HG03175 (cell line): ENCODE measurements at regions not wholly inside any gene's neighbourhood (a gene's known extent, or its start where the extent isn't known, plus 50 kb on each side); places are given as distances from the start of the nearest gene placed in this dataset.
"Not testable (repeated sequence)": the region's sequence is repeated elsewhere in the genome, so short reads cannot be mapped to it uniquely, and the experiment has no call there.

ENCODE experiments used
- ATAC-seq: cut with Tn5 transposase; IDR thresholded peaks from one replicate; pipeline ENCODE4 v1.9.1; 2021; ENCODE audit warnings: mild to moderate bottlenecking, moderate library complexity; ENCODE audit not compliant: unreplicated experiment

DNA sequence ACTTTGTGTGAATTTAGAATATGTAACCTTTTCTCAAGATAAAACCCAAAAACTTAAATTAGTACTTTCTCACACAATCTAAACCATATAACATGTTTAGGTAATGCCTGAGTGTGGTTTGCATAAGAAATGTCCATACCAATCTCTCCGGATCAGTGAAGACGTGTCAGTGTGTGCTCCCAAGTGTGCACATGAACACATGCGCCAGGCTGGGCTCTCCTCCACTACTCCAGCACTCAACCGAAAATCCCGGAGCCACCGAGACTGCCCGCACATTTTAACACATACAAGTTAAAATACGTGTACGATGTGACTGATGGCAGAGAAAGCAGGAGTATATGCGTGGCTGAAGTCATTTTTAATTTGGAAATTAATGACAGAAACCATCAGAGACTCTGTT, 658.4 kb downstream of the EFNA5 start:
- no peak for ATAC-seq

GRCh38 chr5:107011605-107012004, 659.1 kb downstream of the EFNA5 start:
- no peak for ATAC-seq

DNA sequence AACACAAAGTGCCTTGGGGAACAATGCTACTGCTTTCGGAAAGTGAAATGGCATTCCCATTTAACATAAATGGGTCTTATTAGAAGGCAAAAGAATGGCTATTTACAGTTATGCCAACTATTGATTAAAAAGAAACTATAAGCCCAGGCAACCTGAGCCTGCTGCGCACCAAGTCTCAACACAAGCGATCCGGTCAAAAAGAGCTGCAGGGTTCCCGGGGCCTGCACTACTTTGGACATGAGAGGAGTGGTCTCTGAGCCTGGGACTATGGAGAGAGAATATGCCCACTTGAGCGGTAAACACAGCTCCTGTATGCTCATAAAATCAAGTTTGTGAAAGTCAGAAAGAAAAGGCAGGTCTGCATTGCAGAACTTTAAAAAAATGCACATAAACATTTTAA, 660.7 kb downstream of the EFNA5 start:
- ATAC-seq: no peak

DNA sequence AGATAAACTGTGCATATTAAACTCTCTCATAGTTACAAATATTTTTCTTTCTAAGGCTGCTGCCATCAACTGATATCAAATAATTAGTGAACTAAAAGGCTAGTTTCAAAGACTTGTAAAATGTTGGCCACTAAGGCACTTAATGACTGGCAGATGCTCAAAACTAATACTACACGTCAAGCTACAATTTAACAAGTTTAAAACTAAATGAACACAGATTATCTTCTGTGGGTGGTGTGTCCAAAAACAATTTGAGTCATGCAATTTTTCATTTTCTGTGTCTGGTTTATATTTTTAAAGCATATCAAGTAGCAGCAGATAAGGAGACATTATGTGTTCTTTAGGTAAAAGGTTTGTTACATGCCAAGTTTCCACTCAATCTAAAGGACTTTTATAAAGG, 665.1 kb downstream of the EFNA5 start:
- ATAC-seq: no peak

DNA sequence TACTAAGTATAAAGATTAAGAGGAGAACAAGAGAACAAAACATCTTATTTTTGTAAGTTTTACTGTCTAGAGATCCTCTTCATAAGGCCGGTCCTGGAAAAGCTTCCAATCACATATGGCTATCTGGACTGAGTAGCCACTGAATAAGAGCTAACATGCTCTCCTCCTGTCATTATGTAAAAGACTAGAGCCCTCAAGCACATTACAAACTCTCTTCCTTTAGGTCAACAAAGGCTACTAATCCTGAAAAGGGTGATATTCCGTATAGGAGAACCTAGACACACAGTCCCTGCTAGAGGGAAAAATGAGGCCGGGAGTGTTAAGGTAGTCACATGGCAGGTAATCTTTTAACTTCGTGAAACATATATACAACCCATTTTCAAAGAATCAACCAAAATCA, 665.6 kb downstream of the EFNA5 start:
- no peak for ATAC-seq

GRCh38 chr5:107002115-107002514, 668.6 kb downstream of the EFNA5 start:
- ATAC-seq: no peak

- not testable (repeated sequence) for ATAC-seq
These were observed 671.2 kb downstream of the EFNA5 start for GRCh38 chr5:106999506-106999905.

DNA sequence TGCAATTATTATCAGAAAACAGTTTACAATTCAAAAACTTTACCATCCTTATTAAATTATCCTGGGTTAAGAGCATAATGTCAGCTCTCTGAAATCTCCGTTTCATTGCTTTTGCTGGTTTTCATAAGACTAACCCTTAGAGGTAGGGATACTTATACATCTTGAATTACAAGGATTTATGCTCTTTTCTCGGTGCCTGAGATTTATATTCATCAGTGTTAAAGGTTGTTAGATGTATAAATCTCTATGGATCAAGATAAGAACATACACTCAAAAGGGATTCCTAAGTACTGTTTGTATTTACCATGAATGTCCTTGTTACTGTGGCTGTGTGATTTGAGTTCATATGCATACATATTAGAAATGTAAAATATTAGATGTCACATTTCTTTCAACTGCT, 684.7 kb downstream of the EFNA5 start:
- no peak for ATAC-seq

DNA sequence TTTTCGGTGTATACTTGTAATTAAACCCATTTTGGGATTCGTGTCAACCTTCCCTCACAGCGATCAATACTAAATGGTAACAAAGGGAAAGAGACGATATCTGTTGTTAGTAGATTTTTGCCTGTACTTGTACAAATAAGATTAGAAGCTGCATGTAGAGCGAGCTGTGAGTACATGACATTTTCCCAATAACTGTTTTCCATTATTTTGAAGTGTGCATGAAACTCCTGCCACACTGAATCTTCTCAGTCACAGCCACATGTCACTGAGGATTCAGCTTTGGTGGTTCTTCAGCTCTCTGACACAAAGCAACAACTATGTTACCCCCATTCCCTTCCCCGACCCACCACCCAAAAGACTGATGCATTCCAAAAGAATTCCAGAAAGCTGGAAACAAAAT, 685.6 kb downstream of the EFNA5 start:
- no peak for ATAC-seq

DNA sequence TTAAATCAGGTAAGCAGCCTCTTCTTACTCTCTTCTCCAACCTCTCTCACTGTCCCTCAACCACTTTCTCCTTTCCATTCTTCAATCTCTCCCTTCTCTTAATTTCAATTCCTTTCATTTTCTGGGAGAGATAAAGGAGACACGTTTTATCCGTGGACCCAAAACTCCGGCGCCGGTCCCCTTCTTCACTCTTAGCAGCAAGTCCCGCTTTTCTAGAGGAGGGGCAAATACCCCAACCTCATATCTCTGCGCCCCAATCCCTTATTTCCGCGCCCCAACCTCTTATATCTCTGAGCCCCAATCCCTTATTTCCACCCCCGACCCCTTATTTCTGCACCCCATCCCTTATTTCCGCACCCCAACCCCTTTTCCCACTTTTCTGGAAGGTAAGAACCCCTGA, 691.6 kb downstream of the EFNA5 start:
- ATAC-seq: not testable (repeated sequence)

DNA sequence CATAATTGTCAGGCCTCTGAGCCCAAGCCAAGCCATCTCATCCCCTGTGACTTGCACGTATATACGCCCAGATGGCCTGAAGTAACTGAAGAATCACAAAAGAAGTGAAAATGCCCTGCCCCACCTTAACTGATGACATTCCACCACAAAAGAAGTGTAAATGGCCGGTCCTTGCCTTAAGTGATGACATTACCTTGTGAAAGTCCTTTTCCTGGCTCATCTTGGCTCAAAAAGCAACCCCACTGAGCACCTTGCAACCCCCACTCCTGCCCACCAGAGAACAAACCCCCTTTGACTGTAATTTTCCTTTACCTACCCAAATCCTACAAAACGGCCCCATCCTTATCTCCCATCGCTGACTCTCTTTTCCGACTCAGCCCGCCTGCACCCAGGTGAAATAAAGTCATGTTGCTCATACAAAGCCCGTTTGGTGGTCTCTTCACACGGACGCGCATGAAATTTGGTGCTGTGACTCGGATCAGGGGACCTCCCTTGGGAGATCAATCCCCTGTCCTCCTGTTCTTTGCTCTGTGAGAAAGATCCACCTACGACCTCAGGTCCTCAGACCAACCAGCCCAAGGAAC, 692.1 kb downstream of the EFNA5 start:
- not testable (repeated sequence) for ATAC-seq

- ATAC-seq: no peak
These were observed 694.4 kb downstream of the EFNA5 start for GRCh38 chr5:106976363-106976762.

GRCh38 chr5:106974272-106974671, 696.5 kb downstream of the EFNA5 start:
- ATAC-seq: no peak

DNA sequence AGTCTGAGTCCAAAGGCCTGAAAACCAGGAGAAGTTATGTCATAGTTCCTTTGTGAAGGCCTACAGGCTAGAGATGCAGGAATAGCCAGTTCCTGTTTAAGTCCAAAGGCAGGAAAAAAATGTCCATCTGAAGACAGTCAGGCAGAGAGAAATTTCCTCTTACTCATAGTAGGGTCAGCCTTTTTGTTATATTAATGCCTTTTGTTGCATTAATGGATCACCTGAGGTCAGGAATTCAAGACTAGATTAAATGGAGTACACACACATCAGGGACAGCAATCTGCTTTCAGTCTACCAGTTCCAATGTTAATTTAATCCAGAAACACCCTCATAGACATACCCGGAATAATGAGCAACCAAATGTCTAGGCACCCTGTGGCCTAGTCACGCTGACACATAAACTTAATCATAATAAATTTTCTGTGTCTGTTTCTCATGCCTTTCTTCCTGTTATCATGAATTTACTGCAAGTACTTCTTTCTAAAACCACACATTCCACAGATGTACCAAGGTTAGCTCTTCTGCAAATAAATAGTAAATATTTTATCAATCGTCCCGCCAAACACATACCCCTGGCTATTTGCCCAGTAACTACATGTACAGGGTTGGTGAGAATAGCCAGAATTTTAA, 703.9 kb downstream of the EFNA5 start:
- ATAC-seq: no peak

GRCh38 chr5:106964132-106964531, 706.6 kb downstream of the EFNA5 start:
- ATAC-seq: peak; percentile 71

DNA sequence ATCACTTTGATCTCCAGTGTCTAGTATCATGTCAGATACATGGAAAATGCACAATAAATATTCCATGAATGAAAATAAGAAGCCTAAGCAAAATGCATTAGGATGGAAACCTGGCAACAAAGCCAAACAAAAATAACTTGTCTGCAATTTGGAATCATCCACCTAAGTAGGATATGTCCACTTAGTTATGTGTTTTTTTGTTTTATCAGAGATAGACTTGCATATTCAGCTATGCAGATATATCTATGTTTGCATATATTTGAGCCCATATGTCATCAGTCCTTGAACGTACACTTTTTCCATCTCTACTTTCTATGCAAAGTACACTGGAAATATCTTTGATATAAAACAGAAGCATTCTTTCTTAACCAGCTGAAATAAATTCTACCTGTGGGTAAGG, 707.1 kb downstream of the EFNA5 start:
- ATAC-seq: no peak

DNA sequence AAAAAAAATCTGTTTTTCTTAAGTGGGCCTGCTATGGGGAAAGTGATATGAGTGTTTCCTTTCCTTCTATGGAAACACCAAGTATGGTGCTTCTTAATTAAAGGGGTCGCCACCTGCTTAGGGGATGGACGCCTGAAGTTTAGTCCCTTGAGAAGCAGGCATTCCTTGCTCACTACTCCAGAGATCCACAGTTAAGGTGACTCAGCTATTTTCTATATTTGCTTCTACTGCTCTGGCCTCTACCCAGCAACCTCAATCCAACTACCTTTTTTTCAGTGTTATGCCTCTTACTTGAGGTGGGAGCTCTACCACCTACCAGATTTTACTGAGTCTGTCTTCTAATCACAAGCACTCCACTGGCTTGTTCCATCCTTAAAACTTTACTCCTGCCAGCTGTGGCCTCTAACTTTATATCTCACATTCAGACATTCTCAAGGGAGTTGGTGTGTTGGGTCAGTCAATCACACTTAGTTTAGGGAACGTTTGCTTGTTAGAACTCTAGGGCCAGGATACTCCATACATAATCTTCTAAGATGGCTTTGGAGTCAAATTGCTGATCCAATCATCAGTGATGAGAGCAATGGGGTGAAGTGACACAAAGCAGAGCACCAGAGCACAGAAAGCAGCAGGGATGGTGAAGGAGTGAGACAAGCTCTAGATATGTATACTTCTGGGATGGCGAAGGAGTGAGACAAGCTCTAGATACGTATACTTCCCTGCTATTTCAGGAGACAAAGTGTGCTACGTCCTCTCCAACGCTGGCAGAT, 708.1 kb downstream of the EFNA5 start:
- ATAC-seq: no peak

- ATAC-seq: no peak
These were observed 711.4 kb downstream of the EFNA5 start for GRCh38 chr5:106959387-106959786.

DNA sequence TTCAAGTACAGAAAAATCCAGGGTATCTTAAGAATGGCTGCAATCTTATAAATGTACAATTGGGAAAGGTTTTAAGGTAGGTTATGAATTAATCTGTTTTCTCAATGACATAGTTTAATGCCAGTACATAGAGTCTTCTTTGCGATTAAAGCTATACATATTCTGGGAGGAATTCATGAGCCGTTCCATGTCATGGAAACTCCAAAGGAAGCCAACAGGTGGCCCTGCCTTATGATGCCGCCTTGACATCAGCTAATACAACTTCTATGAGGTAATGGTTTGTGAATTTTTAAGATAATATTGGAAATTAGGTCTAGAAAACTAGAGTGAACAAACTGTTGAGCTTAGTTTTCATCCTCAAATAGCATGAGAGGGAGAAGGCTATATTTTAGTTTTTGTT, 713.4 kb downstream of the EFNA5 start:
- no peak for ATAC-seq

- no peak for ATAC-seq
These were observed 713.9 kb downstream of the EFNA5 start for GRCh38 chr5:106956886-106957285.

DNA sequence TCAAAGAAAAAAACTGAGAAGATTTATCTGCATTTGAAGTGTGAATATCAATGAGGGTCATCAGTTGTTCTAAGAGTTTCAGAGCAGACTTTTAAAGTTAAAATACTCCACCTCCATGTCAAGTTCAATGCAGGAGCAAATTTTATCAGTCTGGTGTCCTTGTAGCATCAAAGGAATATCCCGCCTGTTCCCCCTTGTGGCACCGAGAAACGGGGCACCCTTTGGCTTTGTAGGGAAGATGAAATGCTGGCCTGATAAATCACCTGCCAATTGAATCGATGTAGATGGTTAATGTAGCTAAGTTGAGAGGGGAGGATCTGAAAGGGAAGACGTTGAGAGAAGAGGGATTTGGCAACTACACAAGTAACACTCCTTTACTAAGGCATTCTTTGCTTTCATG, 714.5 kb downstream of the EFNA5 start:
- no peak for ATAC-seq

DNA sequence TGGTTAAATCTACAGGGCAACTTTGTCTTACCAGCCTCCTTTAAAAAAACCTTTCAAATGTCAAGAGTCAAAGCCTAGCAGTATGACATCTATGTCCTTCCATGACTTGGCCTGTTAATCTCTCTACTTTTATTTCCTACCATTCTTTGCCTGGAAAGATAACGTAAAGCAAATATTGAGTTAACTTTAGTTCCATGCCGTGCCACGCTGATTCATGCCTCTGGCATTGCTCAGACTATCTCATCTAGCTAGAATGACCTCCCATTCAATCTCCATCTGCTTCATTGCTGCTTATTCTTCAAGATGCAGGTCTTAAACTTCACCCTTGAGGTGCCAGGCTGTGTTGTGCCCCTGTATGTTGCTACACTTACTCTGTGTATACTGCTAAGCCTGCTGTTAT, 729.8 kb downstream of the EFNA5 start:
- ATAC-seq: no peak
